ENCODE measurements at regions not wholly inside any gene's neighbourhood (a gene's known extent, or its start where the extent isn't known, plus 50 kb on each side); places are given as distances from the start of the nearest gene placed in this dataset.

DNA sequence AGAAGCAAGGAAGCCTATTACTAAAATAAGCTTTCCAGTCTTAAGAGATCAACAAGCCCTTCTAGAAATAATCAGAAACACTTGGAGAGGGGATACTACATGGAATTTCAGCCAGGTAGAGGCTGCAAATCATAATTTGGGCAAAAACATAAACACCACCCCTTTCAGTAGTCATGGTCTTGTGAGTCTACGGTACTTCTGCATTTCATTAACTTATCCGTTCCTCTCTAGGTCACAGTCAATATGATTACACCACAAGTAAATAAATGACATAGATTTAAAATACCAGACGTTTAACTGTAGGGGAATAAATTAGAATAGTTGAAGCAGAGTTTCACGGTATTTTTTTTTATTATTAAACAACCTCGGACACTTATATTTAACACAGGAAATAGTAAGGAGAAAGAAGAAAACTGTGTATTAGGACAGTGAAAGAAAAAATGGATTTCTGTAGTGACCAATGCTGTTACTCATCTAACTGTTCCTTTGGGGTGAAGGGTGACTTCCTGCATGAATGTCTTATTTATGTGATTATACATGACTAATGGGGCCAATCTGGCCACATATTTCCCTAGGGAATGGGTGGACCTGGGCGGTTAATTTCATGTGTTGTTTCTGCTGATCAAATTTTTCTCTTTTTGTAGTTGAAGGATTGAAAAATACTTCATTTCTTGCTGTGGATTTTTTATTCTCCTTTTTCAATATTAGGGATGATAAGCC lies 456.6 kb upstream of the UBE2E3 start:
- no peaks in the 10 kb centered on the region for H3K27me3 Mint-ChIP-seq (ENCODE audit: low read depth)
- H3K27ac Mint-ChIP-seq (ENCODE audit: unreplicated experiment): peak overlapping the region; percentile 79

DNA sequence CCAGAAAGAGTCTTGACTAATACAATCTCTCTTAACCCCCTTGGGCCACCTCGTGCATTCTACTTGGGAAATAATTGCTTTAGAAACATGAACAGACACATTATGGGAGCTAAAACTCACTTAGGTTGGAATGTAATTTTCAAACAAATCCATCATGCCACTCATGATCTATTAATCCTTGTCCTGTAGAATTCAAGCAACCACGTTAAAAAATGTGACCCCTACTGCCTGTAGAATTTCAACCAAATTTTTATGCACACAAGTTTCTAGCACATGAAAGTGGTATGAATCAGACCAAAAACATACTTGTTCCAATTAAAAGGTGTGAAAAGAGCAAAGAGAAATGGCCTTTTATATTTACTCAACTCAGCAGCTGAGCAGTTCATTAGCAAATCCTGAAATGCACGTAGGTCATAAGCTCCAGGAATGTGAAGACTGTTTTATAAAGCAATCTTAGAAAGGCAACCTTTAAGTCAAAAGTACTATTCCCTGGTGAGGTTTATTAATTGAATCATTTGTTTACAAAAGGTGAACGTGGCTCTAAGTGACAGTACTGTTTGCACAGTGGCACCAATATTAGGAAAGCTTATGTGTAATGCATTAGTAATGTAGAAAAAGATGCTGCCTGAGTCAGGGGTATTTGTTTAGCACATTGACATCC lies 459.4 kb upstream of the UBE2E3 start:
- H3K36me3 Mint-ChIP-seq (ENCODE audit: low read depth): no peaks in the 10 kb centered on the region
- H3K27me3 Mint-ChIP-seq (ENCODE audit: low read depth): no peaks in the 10 kb centered on the region
- H3K4me1 Mint-ChIP-seq (ENCODE audit: low read depth): peaks cover 28% of the 10 kb centered on the region
- DNase-seq (ENCODE audit: low spot score): no peak
- TF ChIP-seq, protein P1, sequence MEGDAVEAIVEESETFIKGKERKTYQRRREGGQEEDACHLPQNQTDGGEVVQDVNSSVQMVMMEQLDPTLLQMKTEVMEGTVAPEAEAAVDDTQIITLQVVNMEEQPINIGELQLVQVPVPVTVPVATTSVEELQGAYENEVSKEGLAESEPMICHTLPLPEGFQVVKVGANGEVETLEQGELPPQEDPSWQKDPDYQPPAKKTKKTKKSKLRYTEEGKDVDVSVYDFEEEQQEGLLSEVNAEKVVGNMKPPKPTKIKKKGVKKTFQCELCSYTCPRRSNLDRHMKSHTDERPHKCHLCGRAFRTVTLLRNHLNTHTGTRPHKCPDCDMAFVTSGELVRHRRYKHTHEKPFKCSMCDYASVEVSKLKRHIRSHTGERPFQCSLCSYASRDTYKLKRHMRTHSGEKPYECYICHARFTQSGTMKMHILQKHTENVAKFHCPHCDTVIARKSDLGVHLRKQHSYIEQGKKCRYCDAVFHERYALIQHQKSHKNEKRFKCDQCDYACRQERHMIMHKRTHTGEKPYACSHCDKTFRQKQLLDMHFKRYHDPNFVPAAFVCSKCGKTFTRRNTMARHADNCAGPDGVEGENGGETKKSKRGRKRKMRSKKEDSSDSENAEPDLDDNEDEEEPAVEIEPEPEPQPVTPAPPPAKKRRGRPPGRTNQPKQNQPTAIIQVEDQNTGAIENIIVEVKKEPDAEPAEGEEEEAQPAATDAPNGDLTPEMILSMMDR (IDR thresholded peaks at IDR 0.05): no peak
- H3K4me3 Mint-ChIP-seq (ENCODE audit: unreplicated experiment): no peak overlapping the region
- no peaks in the 10 kb centered on the region for H3K9me3 Mint-ChIP-seq (ENCODE audit: low read depth)
- no peak overlapping the region for H3K27ac Mint-ChIP-seq (ENCODE audit: unreplicated experiment)

More for the DNA sequence above, 456.6 kb upstream of the UBE2E3 start:
- TF ChIP-seq, protein P1 (IDR thresholded peaks at IDR 0.05): no peak
- H3K36me3 Mint-ChIP-seq (ENCODE audit: low read depth): peaks cover 1% of the 10 kb centered on the region
- no peaks in the 10 kb centered on the region for H3K9me3 Mint-ChIP-seq (ENCODE audit: low read depth)
- H3K4me1 Mint-ChIP-seq (ENCODE audit: low read depth): peaks cover 28% of the 10 kb centered on the region
- no peak overlapping the region for H3K4me3 Mint-ChIP-seq (ENCODE audit: unreplicated experiment)
- no peak for DNase-seq (ENCODE audit: low spot score)

DNA sequence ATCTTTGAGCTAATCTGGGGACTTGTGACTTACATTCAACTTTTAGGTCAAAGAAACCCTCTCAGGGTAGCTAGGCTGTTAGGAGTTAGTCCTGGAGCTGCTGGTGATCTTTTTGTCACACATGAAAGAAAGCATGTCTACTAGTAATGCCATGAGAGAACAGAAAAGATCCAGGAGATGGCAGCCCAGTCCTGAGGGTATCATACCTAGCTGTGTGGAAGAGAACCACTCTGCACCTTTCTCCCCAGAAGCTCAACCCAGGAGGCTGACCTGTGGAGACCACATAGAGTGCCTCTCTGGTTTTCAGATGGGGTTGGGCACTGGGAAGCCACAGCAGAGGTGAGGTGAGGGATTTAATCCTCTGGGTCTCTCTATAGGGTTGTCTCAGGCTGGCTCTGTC lies 460.2 kb upstream of the UBE2E3 start:
- H3K4me3 Mint-ChIP-seq (ENCODE audit: unreplicated experiment): no peak overlapping the region
- H3K4me1 Mint-ChIP-seq (ENCODE audit: low read depth): peaks cover 28% of the 10 kb centered on the region
- DNase-seq (ENCODE audit: low spot score): no peak
- no peak overlapping the region for H3K27ac Mint-ChIP-seq (ENCODE audit: unreplicated experiment)
- H3K36me3 Mint-ChIP-seq (ENCODE audit: low read depth): no peaks in the 10 kb centered on the region
- H3K27me3 Mint-ChIP-seq (ENCODE audit: low read depth): no peaks in the 10 kb centered on the region
- peaks cover 2% of the 10 kb centered on the region for H3K9me3 Mint-ChIP-seq (ENCODE audit: low read depth)
- TF ChIP-seq, protein P1 (IDR thresholded peaks at IDR 0.05): peak; percentile 45

DNA sequence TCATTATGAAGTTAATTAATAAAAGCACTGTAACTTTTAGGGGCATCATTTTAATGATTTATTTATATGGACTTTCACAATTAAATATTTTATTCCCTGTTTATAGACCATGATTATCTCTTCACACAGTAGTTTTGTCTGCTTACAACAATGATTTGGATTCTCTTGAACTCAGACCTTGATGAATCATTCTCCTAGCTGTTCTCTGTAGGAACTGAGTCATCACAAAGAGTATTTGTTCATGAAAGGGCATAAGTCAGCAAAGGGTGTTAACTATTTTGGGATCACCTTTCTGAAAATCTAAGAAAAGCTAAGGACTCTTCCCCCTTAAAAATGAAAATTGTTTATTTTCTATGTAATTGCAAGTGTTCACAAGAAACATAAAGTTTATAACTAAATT lies 461.1 kb upstream of the UBE2E3 start:
- Mint-ChIP-seq H3K36me3 (ENCODE audit: low read depth) (no peaks in the 10 kb centered on the region), H3K4me3 (ENCODE audit: unreplicated experiment) (no peak overlapping the region), H3K4me1 (ENCODE audit: low read depth) (peaks cover 20% of the 10 kb centered on the region), H3K27ac (ENCODE audit: unreplicated experiment) (no peak overlapping the region), H3K9me3 (ENCODE audit: low read depth) (peaks cover 2% of the 10 kb centered on the region), H3K27me3 (ENCODE audit: low read depth) (no peaks in the 10 kb centered on the region)
- no peak for DNase-seq (ENCODE audit: low spot score)
- TF ChIP-seq, protein P1 (IDR thresholded peaks at IDR 0.05): no peak

DNA sequence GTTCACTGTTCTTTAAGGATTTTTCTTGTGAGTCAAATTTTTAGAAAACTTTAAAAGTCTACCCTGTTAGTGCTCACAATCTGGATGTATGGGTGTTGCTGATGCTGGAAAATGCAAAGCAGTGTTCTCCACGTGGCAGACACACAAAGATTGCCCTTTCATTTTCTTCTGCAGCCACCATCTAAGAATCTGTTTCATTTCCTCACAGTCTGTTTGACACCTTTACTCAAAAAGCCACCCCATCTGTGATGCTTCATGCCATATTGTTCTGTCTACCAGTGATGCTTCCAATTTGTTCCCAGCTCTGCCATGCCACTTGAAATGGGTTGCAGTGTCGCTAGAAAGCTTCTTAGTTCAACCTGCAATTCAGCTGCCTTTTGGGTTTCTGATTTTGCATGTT lies 464.2 kb upstream of the UBE2E3 start:
- H3K36me3 Mint-ChIP-seq (ENCODE audit: low read depth): no peaks in the 10 kb centered on the region
- H3K27ac Mint-ChIP-seq (ENCODE audit: unreplicated experiment): no peak overlapping the region
- no peak overlapping the region for H3K4me3 Mint-ChIP-seq (ENCODE audit: unreplicated experiment)

More for the DNA sequence above, 464.2 kb upstream of the UBE2E3 start:
- Mint-ChIP-seq H3K27me3 (ENCODE audit: low read depth) (no peaks in the 10 kb centered on the region), H3K4me1 (ENCODE audit: low read depth) (peaks cover 9% of the 10 kb centered on the region), H3K9me3 (ENCODE audit: low read depth) (peaks cover 2% of the 10 kb centered on the region)
- DNase-seq (ENCODE audit: low spot score): no peak
- TF ChIP-seq, protein P1 (IDR thresholded peaks at IDR 0.05): no peak
